A549 (cell line): ENCODE measurements at regions not wholly inside any gene's neighbourhood (a gene's known extent, or its start where the extent isn't known, plus 50 kb on each side); places are given as distances from the start of the nearest gene placed in this dataset.
"Not testable (repeated sequence)": the region's sequence is repeated elsewhere in the genome, so short reads cannot be mapped to it uniquely, and the experiment has no call there.

ENCODE experiments used
- ESRRA ChIP-seq: fragments of 150-350 bp; IDR thresholded peaks from 2 replicates; pipeline ENCODE4 v1.6.1; 2014; ENCODE audit warnings: mild to moderate bottlenecking, low read length, borderline replicate concordance
- FOSL2 ChIP-seq, 2 experiments: fragments of 450-650 bp in 1 of 2; fragments of >200 bp in 1 of 2; sonication (Bioruptor Twin) in 1 of 2; formaldehyde crosslinking; IDR thresholded peaks; 2 replicates each; pipeline versions ENCODE4 v1.5.0 to v1.6.1; 2016 to 2020; ENCODE audit warnings: mild to moderate bottlenecking in 1 of 2, moderate library complexity in 1 of 2
- MAFK ChIP-seq: fragments of 450-650 bp; IDR thresholded peaks from 2 replicates; pipeline ENCODE4 v1.6.1; 2014; ENCODE audit not compliant: partially characterized antibody
- MAX ChIP-seq: IDR thresholded peaks from 2 replicates; pipeline ENCODE4 v1.6.1; 2012
- MAZ ChIP-seq: fragments of 150-350 bp; IDR thresholded peaks from 2 replicates; pipeline ENCODE4 v1.6.1; 2014; ENCODE audit warnings: antibody characterized with exemption, low read depth, low read length, borderline replicate concordance
- NR3C1 ChIP-seq: fragments of >200 bp; sonication (Bioruptor Twin); formaldehyde crosslinking; IDR thresholded peaks from 3 replicates; pipeline ENCODE4 v1.6.1; 2017
- PBX3 ChIP-seq: IDR thresholded peaks from 2 replicates; pipeline ENCODE4 v1.6.1; 2012
- POLR2A ChIP-seq: IDR thresholded peaks from 2 replicates; pipeline ENCODE4 v1.6.1; 2012; ENCODE audit warnings: mild to moderate bottlenecking, low read length
- ZFP36 ChIP-seq: fragments of 450-650 bp; IDR thresholded peaks from 2 replicates; pipeline ENCODE4 v1.6.1; 2014; ENCODE audit warnings: borderline replicate concordance; ENCODE audit not compliant: partially characterized antibody
- TF ChIP-seq, protein P1 (sequence below): fragments of >200 bp; sonication (Bioruptor Twin); formaldehyde crosslinking; IDR thresholded peaks from 3 replicates; pipeline ENCODE4 v1.5.1; 2016

GRCh38 chr9:101916948-101917347 is 178.5 kb upstream of the GRIN3A start:
- TF ChIP-seq, protein P1, sequence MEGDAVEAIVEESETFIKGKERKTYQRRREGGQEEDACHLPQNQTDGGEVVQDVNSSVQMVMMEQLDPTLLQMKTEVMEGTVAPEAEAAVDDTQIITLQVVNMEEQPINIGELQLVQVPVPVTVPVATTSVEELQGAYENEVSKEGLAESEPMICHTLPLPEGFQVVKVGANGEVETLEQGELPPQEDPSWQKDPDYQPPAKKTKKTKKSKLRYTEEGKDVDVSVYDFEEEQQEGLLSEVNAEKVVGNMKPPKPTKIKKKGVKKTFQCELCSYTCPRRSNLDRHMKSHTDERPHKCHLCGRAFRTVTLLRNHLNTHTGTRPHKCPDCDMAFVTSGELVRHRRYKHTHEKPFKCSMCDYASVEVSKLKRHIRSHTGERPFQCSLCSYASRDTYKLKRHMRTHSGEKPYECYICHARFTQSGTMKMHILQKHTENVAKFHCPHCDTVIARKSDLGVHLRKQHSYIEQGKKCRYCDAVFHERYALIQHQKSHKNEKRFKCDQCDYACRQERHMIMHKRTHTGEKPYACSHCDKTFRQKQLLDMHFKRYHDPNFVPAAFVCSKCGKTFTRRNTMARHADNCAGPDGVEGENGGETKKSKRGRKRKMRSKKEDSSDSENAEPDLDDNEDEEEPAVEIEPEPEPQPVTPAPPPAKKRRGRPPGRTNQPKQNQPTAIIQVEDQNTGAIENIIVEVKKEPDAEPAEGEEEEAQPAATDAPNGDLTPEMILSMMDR: not testable (repeated sequence)
- not testable (repeated sequence) for TF ChIP-seq ESRRA; MAX; ZFP36; PBX3; POLR2A; MAFK; NR3C1; FOSL2 (IDR thresholded peaks at IDR 0.05); FOSL2 (CRISPR knock-in tag; IDR thresholded peaks at IDR 0.05); MAZ
